GM23338 (cell line): ENCODE measurements at regions not wholly inside any gene's neighbourhood (a gene's known extent, or its start where the extent isn't known, plus 50 kb on each side); places are given as distances from the start of the nearest gene placed in this dataset.

Experiments used
- CREB1 ChIP-seq: fragments of 250-450 bp; sonication (Bioruptor Pico); IDR thresholded peaks from 2 replicates; pipeline ENCODE4 v1.5.0; 2020; ENCODE audit warnings: low read depth, mild to moderate bottlenecking, moderate library complexity
- EZH2 ChIP-seq: fragments of 200-600 bp; sonication (generic); IDR thresholded peaks from one replicate; pipeline ENCODE4 v1.8.0; 2017; ENCODE audit warnings: antibody characterized with exemption, mild to moderate bottlenecking, low read depth; ENCODE audit not compliant: unreplicated experiment
- EZH2phosphoT487 ChIP-seq: fragments of 200-600 bp; sonication (generic); IDR thresholded peaks from one replicate; pipeline ENCODE4 v1.8.1; 2018; ENCODE audit warnings: antibody characterized with exemption; ENCODE audit not compliant: unreplicated experiment
- JUNB ChIP-seq: IDR thresholded peaks from one replicate; pipeline ENCODE4 v1.6.1; 2016; ENCODE audit warnings: antibody characterized with exemption; ENCODE audit not compliant: unreplicated experiment
- NANOG ChIP-seq: IDR thresholded peaks from 2 replicates; pipeline ENCODE4 v1.6.1; 2016; ENCODE audit warnings: antibody characterized with exemption, borderline replicate concordance
- POLR2AphosphoS5 ChIP-seq: IDR thresholded peaks from 2 replicates; pipeline ENCODE4 v1.6.1; 2016; ENCODE audit warnings: antibody characterized with exemption, low read depth
- STAT1 ChIP-seq: IDR thresholded peaks from one replicate; pipeline ENCODE4 v1.6.1; 2016; ENCODE audit warnings: antibody characterized with exemption; ENCODE audit not compliant: unreplicated experiment
- ZNF114 ChIP-seq: fragments of 250-450 bp; sonication (Bioruptor Pico); IDR thresholded peaks from 2 replicates; pipeline ENCODE4 v1.5.0; 2020; ENCODE audit warnings: mild to moderate bottlenecking, moderate library complexity
- ZNF331 ChIP-seq: fragments of 250-450 bp; sonication (Bioruptor Pico); IDR thresholded peaks from 2 replicates; pipeline ENCODE4 v1.5.0; 2020; ENCODE audit warnings: low read depth, mild to moderate bottlenecking, moderate library complexity
- TF ChIP-seq, protein P1 (sequence below), 2 experiments: fragments of 200-600 bp in 1 of 2; sonication (generic) in 1 of 2; conservative IDR thresholded peaks; 2 replicates each; pipeline versions ENCODE4 v1.5.1 to v1.6.1; 2016 to 2017; ENCODE audit warnings: antibody characterized with exemption in 2 of 2, low read depth in 2 of 2, mild to moderate bottlenecking in 2 of 2, moderate library complexity in 1 of 2
- TF ChIP-seq, protein P2 (sequence below): IDR thresholded peaks from one replicate; pipeline ENCODE4 v1.6.1; 2018; ENCODE audit warnings: antibody characterized with exemption; ENCODE audit not compliant: unreplicated experiment
- TF ChIP-seq, protein P3 (sequence below): IDR thresholded peaks from 2 replicates; pipeline ENCODE4 v1.6.1; 2016; ENCODE audit warnings: antibody characterized with exemption
- TF ChIP-seq, protein P4 (sequence below): fragments of 250-450 bp; sonication (Bioruptor Pico); IDR thresholded peaks from 2 replicates; pipeline ENCODE4 v1.5.0; 2020; ENCODE audit warnings: mild to moderate bottlenecking, moderate library complexity

DNA sequence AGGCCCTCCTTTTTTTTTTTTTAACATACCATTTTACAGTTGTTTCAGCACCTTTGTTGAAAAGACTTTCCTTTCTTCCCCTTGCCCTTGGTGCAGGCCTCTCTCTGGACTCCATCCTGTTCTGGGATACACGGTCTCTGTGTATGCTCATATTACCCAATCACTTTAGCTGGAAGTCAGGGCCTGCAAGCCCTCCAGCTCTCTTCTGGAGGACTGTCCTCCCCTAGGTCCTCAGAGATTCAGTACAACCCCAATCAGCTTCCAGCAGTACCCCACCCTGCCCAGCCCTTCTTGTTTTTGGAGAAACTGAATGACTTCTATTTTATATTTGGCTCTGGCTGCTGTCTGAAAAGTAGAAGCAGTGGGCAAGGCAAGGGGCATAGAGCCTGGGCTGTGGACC, 270.8 kb downstream of the KLF13 start:
- TF ChIP-seq, protein P1, sequence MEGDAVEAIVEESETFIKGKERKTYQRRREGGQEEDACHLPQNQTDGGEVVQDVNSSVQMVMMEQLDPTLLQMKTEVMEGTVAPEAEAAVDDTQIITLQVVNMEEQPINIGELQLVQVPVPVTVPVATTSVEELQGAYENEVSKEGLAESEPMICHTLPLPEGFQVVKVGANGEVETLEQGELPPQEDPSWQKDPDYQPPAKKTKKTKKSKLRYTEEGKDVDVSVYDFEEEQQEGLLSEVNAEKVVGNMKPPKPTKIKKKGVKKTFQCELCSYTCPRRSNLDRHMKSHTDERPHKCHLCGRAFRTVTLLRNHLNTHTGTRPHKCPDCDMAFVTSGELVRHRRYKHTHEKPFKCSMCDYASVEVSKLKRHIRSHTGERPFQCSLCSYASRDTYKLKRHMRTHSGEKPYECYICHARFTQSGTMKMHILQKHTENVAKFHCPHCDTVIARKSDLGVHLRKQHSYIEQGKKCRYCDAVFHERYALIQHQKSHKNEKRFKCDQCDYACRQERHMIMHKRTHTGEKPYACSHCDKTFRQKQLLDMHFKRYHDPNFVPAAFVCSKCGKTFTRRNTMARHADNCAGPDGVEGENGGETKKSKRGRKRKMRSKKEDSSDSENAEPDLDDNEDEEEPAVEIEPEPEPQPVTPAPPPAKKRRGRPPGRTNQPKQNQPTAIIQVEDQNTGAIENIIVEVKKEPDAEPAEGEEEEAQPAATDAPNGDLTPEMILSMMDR (conservative IDR thresholded peaks at IDR 0.05; ENCODE audit: low read depth in 2 of 2) = no peak
- TF ChIP-seq EZH2 = no peak
- no peak for TF ChIP-seq POLR2AphosphoS5
- TF ChIP-seq CREB1 (CRISPR knock-in tag) = no peak
- TF ChIP-seq, protein P2, sequence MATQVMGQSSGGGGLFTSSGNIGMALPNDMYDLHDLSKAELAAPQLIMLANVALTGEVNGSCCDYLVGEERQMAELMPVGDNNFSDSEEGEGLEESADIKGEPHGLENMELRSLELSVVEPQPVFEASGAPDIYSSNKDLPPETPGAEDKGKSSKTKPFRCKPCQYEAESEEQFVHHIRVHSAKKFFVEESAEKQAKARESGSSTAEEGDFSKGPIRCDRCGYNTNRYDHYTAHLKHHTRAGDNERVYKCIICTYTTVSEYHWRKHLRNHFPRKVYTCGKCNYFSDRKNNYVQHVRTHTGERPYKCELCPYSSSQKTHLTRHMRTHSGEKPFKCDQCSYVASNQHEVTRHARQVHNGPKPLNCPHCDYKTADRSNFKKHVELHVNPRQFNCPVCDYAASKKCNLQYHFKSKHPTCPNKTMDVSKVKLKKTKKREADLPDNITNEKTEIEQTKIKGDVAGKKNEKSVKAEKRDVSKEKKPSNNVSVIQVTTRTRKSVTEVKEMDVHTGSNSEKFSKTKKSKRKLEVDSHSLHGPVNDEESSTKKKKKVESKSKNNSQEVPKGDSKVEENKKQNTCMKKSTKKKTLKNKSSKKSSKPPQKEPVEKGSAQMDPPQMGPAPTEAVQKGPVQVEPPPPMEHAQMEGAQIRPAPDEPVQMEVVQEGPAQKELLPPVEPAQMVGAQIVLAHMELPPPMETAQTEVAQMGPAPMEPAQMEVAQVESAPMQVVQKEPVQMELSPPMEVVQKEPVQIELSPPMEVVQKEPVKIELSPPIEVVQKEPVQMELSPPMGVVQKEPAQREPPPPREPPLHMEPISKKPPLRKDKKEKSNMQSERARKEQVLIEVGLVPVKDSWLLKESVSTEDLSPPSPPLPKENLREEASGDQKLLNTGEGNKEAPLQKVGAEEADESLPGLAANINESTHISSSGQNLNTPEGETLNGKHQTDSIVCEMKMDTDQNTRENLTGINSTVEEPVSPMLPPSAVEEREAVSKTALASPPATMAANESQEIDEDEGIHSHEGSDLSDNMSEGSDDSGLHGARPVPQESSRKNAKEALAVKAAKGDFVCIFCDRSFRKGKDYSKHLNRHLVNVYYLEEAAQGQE = no peak
- TF ChIP-seq EZH2phosphoT487 = no peak
- no peak for TF ChIP-seq STAT1
- TF ChIP-seq, protein P3, sequence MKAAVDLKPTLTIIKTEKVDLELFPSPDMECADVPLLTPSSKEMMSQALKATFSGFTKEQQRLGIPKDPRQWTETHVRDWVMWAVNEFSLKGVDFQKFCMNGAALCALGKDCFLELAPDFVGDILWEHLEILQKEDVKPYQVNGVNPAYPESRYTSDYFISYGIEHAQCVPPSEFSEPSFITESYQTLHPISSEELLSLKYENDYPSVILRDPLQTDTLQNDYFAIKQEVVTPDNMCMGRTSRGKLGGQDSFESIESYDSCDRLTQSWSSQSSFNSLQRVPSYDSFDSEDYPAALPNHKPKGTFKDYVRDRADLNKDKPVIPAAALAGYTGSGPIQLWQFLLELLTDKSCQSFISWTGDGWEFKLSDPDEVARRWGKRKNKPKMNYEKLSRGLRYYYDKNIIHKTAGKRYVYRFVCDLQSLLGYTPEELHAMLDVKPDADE = no peak
- TF ChIP-seq, protein P4, sequence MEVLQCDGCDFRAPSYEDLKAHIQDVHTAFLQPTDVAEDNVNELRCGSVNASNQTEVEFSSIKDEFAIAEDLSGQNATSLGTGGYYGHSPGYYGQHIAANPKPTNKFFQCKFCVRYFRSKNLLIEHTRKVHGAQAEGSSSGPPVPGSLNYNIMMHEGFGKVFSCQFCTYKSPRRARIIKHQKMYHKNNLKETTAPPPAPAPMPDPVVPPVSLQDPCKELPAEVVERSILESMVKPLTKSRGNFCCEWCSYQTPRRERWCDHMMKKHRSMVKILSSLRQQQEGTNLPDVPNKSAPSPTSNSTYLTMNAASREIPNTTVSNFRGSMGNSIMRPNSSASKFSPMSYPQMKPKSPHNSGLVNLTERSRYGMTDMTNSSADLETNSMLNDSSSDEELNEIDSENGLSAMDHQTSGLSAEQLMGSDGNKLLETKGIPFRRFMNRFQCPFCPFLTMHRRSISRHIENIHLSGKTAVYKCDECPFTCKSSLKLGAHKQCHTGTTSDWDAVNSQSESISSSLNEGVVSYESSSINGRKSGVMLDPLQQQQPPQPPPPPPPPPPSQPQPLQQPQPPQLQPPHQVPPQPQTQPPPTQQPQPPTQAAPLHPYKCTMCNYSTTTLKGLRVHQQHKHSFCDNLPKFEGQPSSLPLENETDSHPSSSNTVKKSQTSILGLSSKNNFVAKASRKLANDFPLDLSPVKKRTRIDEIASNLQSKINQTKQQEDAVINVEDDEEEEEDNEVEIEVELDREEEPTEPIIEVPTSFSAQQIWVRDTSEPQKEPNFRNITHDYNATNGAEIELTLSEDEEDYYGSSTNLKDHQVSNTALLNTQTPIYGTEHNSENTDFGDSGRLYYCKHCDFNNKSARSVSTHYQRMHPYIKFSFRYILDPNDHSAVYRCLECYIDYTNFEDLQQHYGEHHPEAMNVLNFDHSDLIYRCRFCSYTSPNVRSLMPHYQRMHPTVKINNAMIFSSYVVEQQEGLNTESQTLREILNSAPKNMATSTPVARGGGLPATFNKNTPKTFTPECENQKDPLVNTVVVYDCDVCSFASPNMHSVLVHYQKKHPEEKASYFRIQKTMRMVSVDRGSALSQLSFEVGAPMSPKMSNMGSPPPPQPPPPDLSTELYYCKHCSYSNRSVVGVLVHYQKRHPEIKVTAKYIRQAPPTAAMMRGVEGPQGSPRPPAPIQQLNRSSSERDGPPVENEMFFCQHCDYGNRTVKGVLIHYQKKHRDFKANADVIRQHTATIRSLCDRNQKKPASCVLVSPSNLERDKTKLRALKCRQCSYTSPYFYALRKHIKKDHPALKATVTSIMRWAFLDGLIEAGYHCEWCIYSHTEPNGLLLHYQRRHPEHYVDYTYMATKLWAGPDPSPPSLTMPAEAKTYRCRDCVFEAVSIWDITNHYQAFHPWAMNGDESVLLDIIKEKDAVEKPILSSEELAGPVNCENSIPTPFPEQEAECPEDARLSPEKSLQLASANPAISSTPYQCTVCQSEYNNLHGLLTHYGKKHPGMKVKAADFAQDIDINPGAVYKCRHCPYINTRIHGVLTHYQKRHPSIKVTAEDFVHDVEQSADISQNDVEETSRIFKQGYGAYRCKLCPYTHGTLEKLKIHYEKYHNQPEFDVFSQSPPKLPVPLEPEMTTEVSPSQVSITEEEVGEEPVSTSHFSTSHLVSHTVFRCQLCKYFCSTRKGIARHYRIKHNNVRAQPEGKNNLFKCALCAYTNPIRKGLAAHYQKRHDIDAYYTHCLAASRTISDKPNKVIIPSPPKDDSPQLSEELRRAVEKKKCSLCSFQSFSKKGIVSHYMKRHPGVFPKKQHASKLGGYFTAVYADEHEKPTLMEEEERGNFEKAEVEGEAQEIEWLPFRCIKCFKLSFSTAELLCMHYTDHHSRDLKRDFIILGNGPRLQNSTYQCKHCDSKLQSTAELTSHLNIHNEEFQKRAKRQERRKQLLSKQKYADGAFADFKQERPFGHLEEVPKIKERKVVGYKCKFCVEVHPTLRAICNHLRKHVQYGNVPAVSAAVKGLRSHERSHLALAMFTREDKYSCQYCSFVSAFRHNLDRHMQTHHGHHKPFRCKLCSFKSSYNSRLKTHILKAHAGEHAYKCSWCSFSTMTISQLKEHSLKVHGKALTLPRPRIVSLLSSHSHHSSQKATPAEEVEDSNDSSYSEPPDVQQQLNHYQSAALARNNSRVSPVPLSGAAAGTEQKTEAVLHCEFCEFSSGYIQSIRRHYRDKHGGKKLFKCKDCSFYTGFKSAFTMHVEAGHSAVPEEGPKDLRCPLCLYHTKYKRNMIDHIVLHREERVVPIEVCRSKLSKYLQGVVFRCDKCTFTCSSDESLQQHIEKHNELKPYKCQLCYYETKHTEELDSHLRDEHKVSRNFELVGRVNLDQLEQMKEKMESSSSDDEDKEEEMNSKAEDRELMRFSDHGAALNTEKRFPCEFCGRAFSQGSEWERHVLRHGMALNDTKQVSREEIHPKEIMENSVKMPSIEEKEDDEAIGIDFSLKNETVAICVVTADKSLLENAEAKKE (CRISPR knock-in tag) = no peak
- no peak for TF ChIP-seq NANOG
- TF ChIP-seq JUNB = no peak
- no peak for TF ChIP-seq ZNF114 (CRISPR knock-in tag)
- no peak for TF ChIP-seq ZNF331
